K562 (cell line): ENCODE measurements at regions not wholly inside any gene's neighbourhood (a gene's known extent, or its start where the extent isn't known, plus 50 kb on each side); places are given as distances from the start of the nearest gene placed in this dataset.

Experiments used
- ATAC-seq: fragments of 200-7000 bp; cut with Tn5 transposase; 3 replicates; pipeline ENCODE4 v1.9.1; 2020; ENCODE audit warnings: moderate library complexity
- BruUV-seq: library from RNA; stranded (reverse); fragments of 400-500 nt; replicated peaks from 2 replicates; lab custom pipeline; 2021; lab: Mats Ljungman, UMichigan
- CTCF ChIA-PET: fragments of 300-600 bp; formaldehyde crosslinking; extraction: SDS; loops from one replicate; lab custom pipeline; 2021; ENCODE audit warnings: low intra/inter-chr PET ratio; lab: Yijun Ruan, JAX
- POLR2A ChIA-PET: fragments of 300-600, 350-650 bp; sonication (Branson Sonifier 250); formaldehyde crosslinking; extraction: SDS; loops from one replicate; lab custom pipeline; 2021; ENCODE audit warnings: antibody characterized with exemption, inconsistent platforms; lab: Yijun Ruan, JAX
- DNase-seq, 4 experiments: peaks; one replicate each; pipeline versions ENCODE4 v3.0.0 to v3.0.0-alpha.2; 2011 to 2018; ENCODE audit warnings: low spot score in 3 of 4, mixed read lengths in 3 of 4; ENCODE audit errors: extremely low read depth in 1 of 4
- FAIRE-seq: peaks from 2 replicates; lab custom pipeline; 2011; peaks lifted over from hg19 to GRCh38; lab: Jason Lieb, UNC
- H2AFZ ChIP-seq: 2 replicates; pipeline ENCODE4 v1.6.0; 2011; ENCODE audit warnings: low read depth, low read length, control low read depth, inconsistent platforms
- H3K27ac ChIP-seq: fragments of 200-600 bp; 3 replicates; pipeline ENCODE4 v1.8.0; 2011; ENCODE audit warnings: low read depth, mild to moderate bottlenecking, control low read depth, inconsistent platforms, low read length, moderate library complexity, mixed read lengths; ENCODE audit errors: extremely low read depth
- H3K27me3 ChIP-seq, 2 experiments: fragments of 300-600 bp in 1 of 2; 2 replicates in 1 of 2; 3 replicates in 1 of 2; pipeline versions ENCODE4 v1.6.0 to v1.8.0; 2011; ENCODE audit warnings: inconsistent platforms in 2 of 2, low read length in 2 of 2, mild to moderate bottlenecking in 1 of 2, mixed read lengths in 1 of 2, moderate library complexity in 1 of 2; ENCODE audit not compliant: control insufficient read depth in 2 of 2, insufficient read depth in 2 of 2
- H3K36me3 ChIP-seq: fragments of 300-600 bp; 3 replicates; pipeline ENCODE4 v1.8.0; 2011; ENCODE audit warnings: mild to moderate bottlenecking, low read length, inconsistent platforms; ENCODE audit not compliant: control insufficient read depth, insufficient read depth
- H3K4me1 ChIP-seq, 2 experiments: fragments of 200-600 bp in 1 of 2; replicated peaks in 1 of 2; 2 replicates in 1 of 2; 3 replicates in 1 of 2; pipeline versions ENCODE4 v1.5.1 to v1.8.0; 2011; ENCODE audit warnings: inconsistent platforms in 2 of 2, low read length in 2 of 2, mild to moderate bottlenecking in 1 of 2, mixed read lengths in 1 of 2, moderate library complexity in 1 of 2; ENCODE audit not compliant: control insufficient read depth in 2 of 2, insufficient read depth in 2 of 2
- H3K4me2 ChIP-seq: 2 replicates; pipeline ENCODE4 v1.6.1; 2011; ENCODE audit warnings: low read length, control low read depth, inconsistent platforms, mixed read lengths; ENCODE audit not compliant: insufficient read depth
- H3K4me3 ChIP-seq: fragments of 200-600 bp; sonication (generic), shearing (Covaris generic); 2 replicates; pipeline ENCODE4 v1.5.1; 2016; ENCODE audit warnings: control low read depth, inconsistent platforms
- H3K79me2 ChIP-seq: fragments of 200-600 bp; 3 replicates; pipeline ENCODE4 v1.8.0; 2011; ENCODE audit warnings: low read length, inconsistent platforms; ENCODE audit not compliant: control insufficient read depth, insufficient read depth
- H3K9ac ChIP-seq, 2 experiments: 2 replicates each; pipeline versions ENCODE4 v1.6.0 to v1.6.1; 2011; ENCODE audit warnings: low read depth in 2 of 2, low read length in 2 of 2, control low read depth in 1 of 2, inconsistent platforms in 1 of 2, mild to moderate bottlenecking in 1 of 2, mixed read lengths in 1 of 2; ENCODE audit not compliant: insufficient read depth in 1 of 2
- H3K9me1 ChIP-seq: one replicate; pipeline ENCODE4 v1.6.0; 2011; ENCODE audit warnings: inconsistent platforms, mild to moderate bottlenecking, low read length, moderate library complexity; ENCODE audit not compliant: control insufficient read depth, insufficient read depth
- H3K9me3 ChIP-seq: replicated peaks from 2 replicates; pipeline ENCODE4 v1.5.1; 2011; ENCODE audit warnings: low read depth, low read length, inconsistent platforms; ENCODE audit not compliant: control insufficient read depth, insufficient read depth
- H4K20me1 ChIP-seq: replicated peaks from 2 replicates; pipeline ENCODE4 v1.6.1; 2011; ENCODE audit warnings: low read length, inconsistent platforms, mixed read lengths; ENCODE audit not compliant: control insufficient read depth, insufficient read depth
- ADNP ChIP-seq: fragments of 200-800 bp; sonication (Bioruptor generic); IDR thresholded peaks from 2 replicates; pipeline ENCODE4 v1.6.1; 2016; ENCODE audit warnings: missing genetic modification characterization, missing compliant biosample characterization
- GATAD2B ChIP-seq: fragments of 450-650 bp; IDR thresholded peaks from 2 replicates; pipeline ENCODE4 v1.6.1; 2017; ENCODE audit warnings: mild to moderate bottlenecking, borderline replicate concordance
- HDAC8 ChIP-seq: fragments of 450-650 bp; IDR thresholded peaks from 2 replicates; pipeline ENCODE4 v1.6.1; 2016; ENCODE audit warnings: mild to moderate bottlenecking, missing genetic modification characterization, moderate library complexity, missing compliant biosample characterization
- L3MBTL2 ChIP-seq: fragments of 450-650 bp; IDR thresholded peaks from 2 replicates; pipeline ENCODE4 v1.6.1; 2016; ENCODE audit warnings: mild to moderate bottlenecking, moderate library complexity
- MIER1 ChIP-seq: fragments of 450-650 bp; IDR thresholded peaks from 2 replicates; pipeline ENCODE4 v1.6.1; 2016; ENCODE audit warnings: antibody characterized with exemption, mild to moderate bottlenecking, low read depth
- RNF2 ChIP-seq: sonication (generic); IDR thresholded peaks from 2 replicates; pipeline ENCODE4 v1.6.1; 2016
- SRSF3 ChIP-seq: fragments of 200-400 bp; formaldehyde crosslinking; IDR thresholded peaks from 2 replicates; pipeline ENCODE4 v1.6.1; 2016; ENCODE audit warnings: mild to moderate bottlenecking, low read length, moderate library complexity; ENCODE audit not compliant: insufficient read depth
- SRSF7 ChIP-seq: fragments of 200-400 bp; formaldehyde crosslinking; optimal IDR thresholded peaks from 2 replicates; pipeline ENCODE3; 2017; ENCODE audit warnings: mild to moderate bottlenecking, low read depth, low read length
- TAL1 ChIP-seq: fragments of 450-650 bp; IDR thresholded peaks from 2 replicates; pipeline ENCODE4 v1.6.1; 2016; ENCODE audit warnings: mild to moderate bottlenecking
- ZNF592 ChIP-seq: fragments of 450-650 bp; IDR thresholded peaks from 2 replicates; pipeline ENCODE4 v1.6.1; 2017; ENCODE audit warnings: antibody characterized with exemption, mild to moderate bottlenecking
- WGBS: fragments of 100-300 bp; shearing (Covaris generic); methylation state at CpG from one replicate; pipeline ENCODE4 v1.1.6; 2016; ENCODE audit warnings: low coverage, mixed read lengths; ENCODE audit not compliant: insufficient coverage; ENCODE audit errors: missing lambda C conversion rate; 5-methylcytosine and 5-hydroxymethylcytosine counted together
- in situ Hi-C: fragments of 300-500 bp; cut with MboI; formaldehyde crosslinking; loops from 4 replicates; pipeline ENCODE4 v1.15.0; 2018; ENCODE audit warnings: inconsistent platforms, mixed read lengths
- intact Hi-C: fragments of 100-400 bp; cut with micrococcal nuclease; formaldehyde crosslinking; loops from 2 replicates; pipeline ENCODE4 v1.14.2; 2022

GRCh38 chr11:109974523-109974922 is 118.7 kb upstream of the ZC3H12C start:
- DNase-seq = no peak
- Histone ChIP-seq H2AFZ (no peak overlapping the region), H3K4me2 (no peak overlapping the region), H3K36me3 (no peaks in the 10 kb centered on the region), H3K79me2 (no peaks in the 10 kb centered on the region), H3K27me3 (no peaks in the 10 kb centered on the region), H3K27ac (no peak overlapping the region), H3K9me3 (no peaks in the 10 kb centered on the region), H4K20me1 (no peaks in the 10 kb centered on the region), H3K4me3 (no peak overlapping the region), H3K4me1 (no peaks in the 10 kb centered on the region), H3K9me1 (no peaks in the 10 kb centered on the region), H3K9ac (no peak overlapping the region)
- FAIRE-seq = no peak
- TF ChIP-seq ZNF592 (no peak), SRSF3 (no peak), TAL1 (no peak), SRSF7 (no peak), MIER1 (no peak), ADNP (tag) (no peak), L3MBTL2 (no peak), RNF2 (no peak), GATAD2B (no peak), HDAC8 (tag) (no peak)
- no peak for ATAC-seq
- CTCF ChIA-PET = no interaction called here
- WGBS = 14% methylated on average over 3 of the region's 3 CpGs
- BruUV-seq = no TSS peak
- intact Hi-C loops = loop anchor here (5.0 kb wide), 1 partner anchor 123 kb away; no protein-coding TSS in a partner anchor
- POLR2A ChIA-PET = no interaction called here
- in situ Hi-C loops = loop anchor here (25.0 kb wide), 1 partner anchor 388 kb away; no protein-coding TSS in a partner anchor
